Activated CD8-positive, alpha-beta memory T cell treated with anti-CD3 and anti-CD28 coated beads, Interleukin-2, amount 10 ng/mL, durations not matched to agents 7 days and 5 days (primary cell): ENCODE measurements at regions not wholly inside any gene's neighbourhood (a gene's known extent, or its start where the extent isn't known, plus 50 kb on each side); places are given as distances from the start of the nearest gene placed in this dataset.

ENCODE experiments used
- ATAC-seq: fragments of 150-1000 bp; cut with Tn5 transposase; one replicate; pipeline ENCODE4 v1.10.0; 2021; ENCODE audit warnings: moderate library complexity
- CTCF ChIA-PET: fragments of 350-600 bp; sonication (Branson Sonifier 250); formaldehyde crosslinking; loops from one replicate; lab custom pipeline; 2021; ENCODE audit warnings: antibody characterized with exemption; lab: Charles Lee
- DNase-seq: peaks from one replicate; pipeline ENCODE4 v3.0.0-alpha.2; 2020
- H3K27ac Mint-ChIP-seq: one replicate; pipeline ENCODE4 v1.8.0; 2021; ENCODE audit warnings: mild to moderate bottlenecking, mixed read lengths
- H3K27me3 Mint-ChIP-seq: one replicate; pipeline ENCODE4 v1.8.0; 2021; ENCODE audit warnings: mixed read lengths
- H3K36me3 Mint-ChIP-seq: one replicate; pipeline ENCODE4 v1.8.0; 2021; ENCODE audit warnings: mild to moderate bottlenecking, mixed read lengths
- H3K4me1 Mint-ChIP-seq: one replicate; pipeline ENCODE4 v1.8.0; 2021; ENCODE audit warnings: mixed read lengths
- H3K4me3 Mint-ChIP-seq: one replicate; pipeline ENCODE4 v1.8.0; 2021; ENCODE audit warnings: mild to moderate bottlenecking, moderate library complexity, mixed read lengths
- H3K9me3 Mint-ChIP-seq: one replicate; pipeline ENCODE4 v1.8.0; 2022; ENCODE audit warnings: low read depth, mixed read lengths

DNA sequence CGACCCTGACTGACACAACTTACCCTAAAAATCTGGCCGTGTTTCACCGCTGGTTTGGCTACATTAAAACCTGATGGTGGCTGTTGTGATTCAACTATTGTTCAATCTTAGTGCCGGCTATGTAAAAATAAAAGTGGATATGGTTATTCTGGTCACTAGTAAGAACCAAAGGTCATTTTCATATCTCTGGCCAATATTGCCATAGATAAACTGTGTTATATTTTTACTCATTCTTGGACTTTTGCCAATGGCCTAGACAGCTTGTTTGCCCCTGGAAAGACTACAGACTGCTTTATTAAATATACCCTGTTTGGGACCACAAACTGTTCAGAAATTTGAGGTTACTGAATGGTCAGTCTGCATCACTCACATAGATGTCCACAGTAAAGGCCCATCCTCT, 258.5 kb upstream of the KLHL1 start:
- H3K4me1 Mint-ChIP-seq: no peaks in the 10 kb centered on the region
- H3K27me3 Mint-ChIP-seq: no peaks in the 10 kb centered on the region
- CTCF ChIA-PET: no interaction called here
- ATAC-seq (no peak), DNase-seq (no peak)
- no peaks in the 10 kb centered on the region for H3K36me3 Mint-ChIP-seq
- H3K9me3 Mint-ChIP-seq: peaks cover 8% of the 10 kb centered on the region
- H3K4me3 Mint-ChIP-seq: no peak overlapping the region
- H3K27ac Mint-ChIP-seq: no peak overlapping the region

DNA sequence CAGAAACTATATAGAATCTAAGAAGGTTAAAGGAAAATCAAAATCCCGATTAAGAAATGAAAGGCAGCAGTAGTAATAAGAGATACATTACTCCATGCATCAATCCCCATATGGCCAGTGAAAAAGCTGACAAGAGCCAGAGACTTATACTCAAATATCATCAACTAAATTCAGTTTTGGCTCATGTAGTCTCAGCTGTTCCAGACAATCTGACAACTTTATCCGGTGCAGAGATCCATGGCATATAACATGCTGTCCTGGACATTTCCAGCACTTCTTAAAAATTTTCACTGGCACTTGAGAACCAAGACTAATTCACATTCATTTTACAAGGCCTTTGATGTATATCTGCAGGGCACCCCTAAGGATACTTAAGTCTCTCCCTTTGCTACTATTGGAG, 255.7 kb upstream of the KLHL1 start:
- Mint-ChIP-seq H3K36me3 (no peaks in the 10 kb centered on the region), H3K9me3 (peaks cover 5% of the 10 kb centered on the region), H3K27ac (no peak overlapping the region), H3K4me1 (no peaks in the 10 kb centered on the region), H3K27me3 (no peaks in the 10 kb centered on the region), H3K4me3 (no peak overlapping the region)
- CTCF ChIA-PET: no interaction called here
- DNase-seq (no peak), ATAC-seq (no peak)

DNA sequence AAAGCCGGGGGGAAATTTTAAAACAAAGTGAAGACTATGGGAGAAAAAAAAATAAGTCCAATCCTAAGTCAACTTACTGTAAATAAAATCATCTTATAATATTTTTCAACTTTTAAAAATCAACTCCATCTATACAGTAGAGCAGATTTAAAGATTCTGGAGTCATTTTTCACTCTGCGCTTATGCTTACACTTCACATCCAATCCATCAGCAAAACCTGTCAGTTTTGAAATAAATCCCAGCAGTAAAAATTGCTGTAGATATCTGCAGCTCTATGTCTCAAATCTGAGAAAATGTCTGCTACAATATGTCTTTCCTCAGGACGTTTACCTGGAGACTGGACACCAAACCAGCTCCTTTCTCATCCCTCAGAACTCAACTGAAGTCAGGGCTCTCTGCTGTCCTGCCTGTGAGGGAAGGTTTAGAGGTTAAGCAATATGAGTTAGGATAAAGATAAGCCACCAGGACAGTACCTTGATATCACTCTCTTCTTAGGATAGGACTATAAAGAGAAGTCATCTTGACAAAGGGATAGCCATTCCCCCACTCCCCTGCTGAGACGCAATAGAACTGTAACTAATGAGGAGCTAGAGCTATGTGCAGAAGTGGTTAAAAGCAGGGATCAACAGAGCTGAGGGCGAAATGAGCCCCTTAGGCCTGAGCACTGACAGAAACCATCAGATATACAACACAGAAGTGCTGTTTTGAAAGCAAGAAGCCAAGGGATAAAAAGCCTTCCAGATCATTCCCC, 254.7 kb upstream of the KLHL1 start:
- Mint-ChIP-seq H3K36me3 (no peaks in the 10 kb centered on the region), H3K27ac (no peak overlapping the region), H3K27me3 (no peaks in the 10 kb centered on the region), H3K9me3 (peaks cover 4% of the 10 kb centered on the region), H3K4me1 (no peaks in the 10 kb centered on the region), H3K4me3 (no peak overlapping the region)
- ATAC-seq: no peak
- DNase-seq: no peak
- CTCF ChIA-PET: no interaction called here

DNA sequence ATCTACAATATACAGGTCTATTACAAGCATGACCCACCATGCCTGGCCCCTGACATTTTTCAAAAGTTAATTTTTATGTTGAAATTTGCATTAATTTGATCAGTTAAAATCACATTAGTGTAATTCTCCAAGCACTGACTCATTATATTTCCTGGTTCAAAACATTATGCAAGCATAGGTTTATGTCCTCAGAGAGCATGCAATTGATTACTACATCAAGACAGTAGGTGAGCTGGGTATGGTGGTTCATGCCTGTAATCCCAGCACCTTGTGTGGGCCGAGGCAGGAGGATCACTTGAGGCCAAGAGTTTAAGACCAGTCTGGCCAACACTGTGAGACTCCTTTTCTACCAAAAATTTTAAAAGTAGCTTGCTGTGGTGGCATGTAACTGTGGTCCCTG, 248.8 kb upstream of the KLHL1 start:
- H3K27ac Mint-ChIP-seq: no peak overlapping the region
- no peaks in the 10 kb centered on the region for H3K27me3 Mint-ChIP-seq
- peaks cover 2% of the 10 kb centered on the region for H3K9me3 Mint-ChIP-seq
- CTCF ChIA-PET: no interaction called here
- H3K4me3 Mint-ChIP-seq: no peak overlapping the region
- DNase-seq: no peak
- no peaks in the 10 kb centered on the region for H3K4me1 Mint-ChIP-seq
- ATAC-seq: no peak
- no peaks in the 10 kb centered on the region for H3K36me3 Mint-ChIP-seq

DNA sequence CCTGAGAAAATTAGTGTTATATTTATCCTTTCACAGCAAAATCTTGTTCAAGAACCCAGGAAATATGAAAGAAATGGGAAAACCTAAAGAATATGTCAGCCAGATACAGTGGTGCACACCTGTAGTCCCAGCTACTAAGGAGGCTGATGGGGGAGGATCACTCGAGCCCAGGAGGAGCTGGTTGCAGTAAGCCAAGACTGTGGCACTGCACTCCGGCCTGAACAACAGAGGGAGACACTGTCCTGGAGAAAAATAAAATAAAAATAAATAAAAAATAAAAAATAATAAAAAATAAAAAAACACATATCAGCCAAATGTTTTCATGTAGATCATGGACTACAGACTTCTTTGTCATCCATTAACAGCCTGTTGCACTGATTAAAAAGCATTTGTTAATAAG, 244.8 kb upstream of the KLHL1 start:
- no peaks in the 10 kb centered on the region for H3K27me3 Mint-ChIP-seq
- CTCF ChIA-PET: no interaction called here

DNA sequence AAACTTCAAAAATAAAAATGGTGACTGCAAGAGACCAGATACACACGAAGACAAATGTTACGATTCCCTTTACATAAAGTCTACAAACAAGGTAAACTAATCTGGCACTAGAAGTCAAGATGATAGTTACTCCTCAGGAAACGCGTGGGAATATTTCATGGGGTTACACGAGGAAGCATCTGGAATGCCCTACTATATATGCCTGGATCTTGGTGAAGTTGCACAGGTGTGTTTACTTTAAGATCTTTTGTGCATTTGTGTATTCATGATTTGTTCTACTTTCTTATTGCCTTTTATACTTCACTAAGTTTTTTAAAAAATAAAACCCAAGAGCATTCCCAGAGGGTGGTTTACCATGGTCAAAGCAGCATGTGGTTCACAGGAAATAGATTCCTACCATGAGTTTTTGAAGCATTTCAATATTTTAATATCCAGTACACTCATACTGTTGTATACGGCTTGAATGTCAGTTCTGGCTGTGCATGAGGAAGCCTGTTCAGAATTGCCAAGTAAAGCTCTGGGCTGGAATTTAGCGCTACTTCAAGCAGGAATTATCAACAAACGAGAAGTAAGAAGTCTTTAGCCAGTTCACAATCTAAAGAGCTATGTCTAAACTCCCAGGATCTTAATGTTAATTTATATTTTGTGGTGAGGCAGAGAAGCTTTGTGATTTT, 239.8 kb upstream of the KLHL1 start:
- Mint-ChIP-seq H3K4me3 (no peak overlapping the region), H3K4me1 (no peaks in the 10 kb centered on the region), H3K9me3 (no peaks in the 10 kb centered on the region), H3K27me3 (no peaks in the 10 kb centered on the region), H3K36me3 (no peaks in the 10 kb centered on the region), H3K27ac (no peak overlapping the region)
- DNase-seq (no peak), ATAC-seq (no peak)
- CTCF ChIA-PET: no interaction called here

More for the DNA sequence above, 244.8 kb upstream of the KLHL1 start:
- no peak for DNase-seq
- Mint-ChIP-seq H3K9me3 (peaks cover 2% of the 10 kb centered on the region), H3K4me1 (no peaks in the 10 kb centered on the region), H3K27ac (no peak overlapping the region), H3K4me3 (no peak overlapping the region), H3K36me3 (no peaks in the 10 kb centered on the region)
- ATAC-seq: no peak

DNA sequence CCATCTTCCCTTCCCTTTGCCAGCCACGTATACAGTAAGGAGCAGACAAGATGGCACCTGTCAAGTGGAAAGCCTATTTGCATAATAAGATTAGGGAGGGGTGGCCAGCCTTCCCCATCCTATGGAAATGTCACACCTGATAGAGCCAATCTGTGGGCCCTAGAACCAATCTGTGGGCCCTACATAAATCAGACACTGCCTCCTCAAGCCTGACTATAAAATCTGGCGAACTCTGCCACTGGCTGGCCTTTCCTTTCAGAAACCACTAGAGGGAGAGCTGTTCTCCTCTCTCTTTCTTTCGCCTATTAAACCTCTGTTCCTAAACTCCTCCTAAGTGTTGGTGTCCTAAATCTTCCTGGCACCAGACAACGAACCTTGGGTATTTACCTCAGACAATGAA, 231.5 kb upstream of the KLHL1 start:
- CTCF ChIA-PET: no interaction called here
- Mint-ChIP-seq H3K27ac (no peak overlapping the region), H3K4me1 (no peaks in the 10 kb centered on the region), H3K9me3 (peaks cover 2% of the 10 kb centered on the region), H3K27me3 (no peaks in the 10 kb centered on the region), H3K36me3 (no peaks in the 10 kb centered on the region), H3K4me3 (no peak overlapping the region)
- DNase-seq: no peak
- ATAC-seq: no peak

DNA sequence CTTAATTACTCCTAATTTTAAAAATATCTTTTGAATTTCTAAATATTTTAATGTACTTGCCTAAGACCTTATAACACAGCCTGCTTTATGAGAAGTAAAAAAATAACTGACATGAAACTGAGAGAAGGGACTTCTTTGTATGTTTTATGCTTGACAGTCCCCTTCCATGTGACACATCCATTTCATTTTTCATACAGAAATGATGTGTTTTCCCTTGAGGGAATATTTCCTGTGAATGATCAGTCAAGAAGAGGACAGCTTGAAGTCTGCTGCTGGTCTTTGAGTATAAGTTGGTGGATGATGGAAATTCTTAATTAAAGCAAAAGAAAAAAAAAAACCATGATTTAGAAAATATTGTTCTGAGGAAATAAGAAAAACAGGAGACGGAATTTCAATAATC, 230.4 kb upstream of the KLHL1 start:
- DNase-seq: no peak
- Mint-ChIP-seq H3K36me3 (no peaks in the 10 kb centered on the region), H3K4me3 (no peak overlapping the region), H3K9me3 (peaks cover 2% of the 10 kb centered on the region), H3K27me3 (no peaks in the 10 kb centered on the region), H3K4me1 (no peaks in the 10 kb centered on the region), H3K27ac (no peak overlapping the region)
- CTCF ChIA-PET: no interaction called here
- ATAC-seq: no peak

DNA sequence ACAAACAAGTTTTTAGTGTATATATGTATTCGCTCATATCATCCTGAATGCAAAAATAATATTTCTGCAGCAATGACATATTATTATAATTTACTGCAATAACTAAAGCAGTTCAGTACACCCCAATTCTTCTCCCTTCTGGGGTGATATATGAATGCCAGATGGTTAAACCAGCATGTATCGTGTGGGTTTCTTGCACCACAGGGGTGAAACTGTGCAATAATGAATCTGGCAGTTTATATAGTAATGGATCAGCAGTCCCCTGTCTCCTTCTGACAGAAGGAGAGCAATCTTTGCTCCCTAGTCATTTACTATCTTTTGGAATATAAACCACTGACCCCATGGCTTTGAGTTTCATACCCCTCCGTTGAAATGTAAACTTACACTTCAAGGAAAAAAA, 228.6 kb upstream of the KLHL1 start:
- Mint-ChIP-seq H3K4me1 (no peaks in the 10 kb centered on the region), H3K27ac (no peak overlapping the region), H3K9me3 (peaks cover 2% of the 10 kb centered on the region), H3K4me3 (no peak overlapping the region), H3K36me3 (no peaks in the 10 kb centered on the region), H3K27me3 (no peaks in the 10 kb centered on the region)
- DNase-seq: no peak
- CTCF ChIA-PET: no interaction called here
- ATAC-seq: no peak

DNA sequence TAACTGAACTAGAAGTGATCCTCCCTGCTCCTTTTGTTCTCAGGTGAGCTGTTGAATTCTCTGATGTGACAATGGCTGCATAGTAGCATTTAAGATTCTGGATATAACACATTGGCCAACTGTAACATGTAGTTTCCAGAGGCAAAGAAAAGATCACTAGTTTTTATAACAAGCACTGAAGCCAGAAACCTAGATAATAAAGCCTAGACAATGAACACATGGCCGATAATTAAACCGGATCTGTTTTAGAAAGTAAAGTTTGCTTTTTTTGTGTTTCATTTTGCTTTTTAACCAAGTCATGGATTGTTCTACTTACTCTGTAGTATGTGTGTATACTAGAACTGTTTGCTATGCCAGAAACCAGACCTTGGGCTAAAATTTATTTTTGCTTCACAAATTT, 225.5 kb upstream of the KLHL1 start:
- DNase-seq (no peak), ATAC-seq (no peak)
- H3K36me3 Mint-ChIP-seq: no peaks in the 10 kb centered on the region
- H3K27me3 Mint-ChIP-seq: no peaks in the 10 kb centered on the region
- CTCF ChIA-PET: no interaction called here
- no peak overlapping the region for H3K4me3 Mint-ChIP-seq
- no peaks in the 10 kb centered on the region for H3K4me1 Mint-ChIP-seq
- H3K9me3 Mint-ChIP-seq: peaks cover 1% of the 10 kb centered on the region
- no peak overlapping the region for H3K27ac Mint-ChIP-seq

DNA sequence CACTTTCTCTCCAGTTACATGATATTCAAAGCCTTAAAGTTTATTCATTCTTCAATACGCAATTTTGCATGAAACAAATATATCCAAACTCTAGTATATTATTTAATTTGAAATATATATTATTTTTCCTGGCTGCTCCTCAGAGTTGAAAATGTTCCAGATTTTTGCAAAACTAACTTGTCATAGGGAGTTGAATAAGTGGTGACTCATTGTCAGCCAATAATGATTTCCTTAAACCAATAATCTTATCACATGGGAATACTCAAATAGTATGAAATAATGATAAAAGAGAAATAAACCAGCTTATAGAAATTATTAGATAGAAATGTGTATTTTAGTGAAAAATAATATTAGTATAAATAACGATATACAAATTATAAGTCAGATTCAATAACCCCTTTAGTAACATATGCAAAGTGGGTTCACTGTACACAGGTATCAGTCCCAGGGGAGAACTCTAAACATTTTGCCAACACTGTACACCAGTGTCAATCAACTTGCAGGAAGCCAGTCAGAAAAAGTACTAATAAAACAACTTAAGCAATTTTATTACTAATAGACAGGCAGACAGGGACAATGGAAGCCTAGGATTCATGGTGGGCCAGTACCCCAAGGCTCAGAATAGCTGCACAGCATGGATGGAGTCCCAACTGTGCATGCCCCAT, 222.6 kb upstream of the KLHL1 start:
- no peaks in the 10 kb centered on the region for H3K36me3 Mint-ChIP-seq
- DNase-seq (no peak), ATAC-seq (no peak)
- H3K9me3 Mint-ChIP-seq: no peaks in the 10 kb centered on the region
- no peak overlapping the region for H3K4me3 Mint-ChIP-seq
- CTCF ChIA-PET: no interaction called here
- H3K27ac Mint-ChIP-seq: no peak overlapping the region
- no peaks in the 10 kb centered on the region for H3K27me3 Mint-ChIP-seq
- H3K4me1 Mint-ChIP-seq: no peaks in the 10 kb centered on the region

DNA sequence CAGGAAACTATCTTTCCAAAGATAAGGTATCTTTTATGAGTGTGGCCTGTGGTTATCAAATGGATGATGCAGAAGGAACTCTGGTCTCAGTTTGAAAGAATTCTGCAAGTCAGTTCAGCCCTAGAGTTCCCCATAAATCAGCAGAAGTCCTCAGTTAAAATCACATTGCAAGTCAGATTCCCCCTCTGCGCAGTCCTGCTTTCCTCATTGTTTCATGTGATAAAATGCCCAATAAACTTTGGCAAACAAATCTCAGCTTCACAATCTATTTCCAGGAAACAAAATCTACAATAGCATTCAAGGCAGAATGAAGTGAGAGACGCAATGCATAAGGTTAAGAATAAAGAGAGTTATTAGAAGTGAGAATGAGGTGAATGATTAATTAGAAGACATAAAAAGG, 216.3 kb upstream of the KLHL1 start:
- no peak for DNase-seq
- Mint-ChIP-seq H3K36me3 (no peaks in the 10 kb centered on the region), H3K27ac (no peak overlapping the region), H3K9me3 (peaks cover 2% of the 10 kb centered on the region), H3K27me3 (no peaks in the 10 kb centered on the region), H3K4me3 (no peak overlapping the region), H3K4me1 (no peaks in the 10 kb centered on the region)
- CTCF ChIA-PET: no interaction called here
- no peak for ATAC-seq

DNA sequence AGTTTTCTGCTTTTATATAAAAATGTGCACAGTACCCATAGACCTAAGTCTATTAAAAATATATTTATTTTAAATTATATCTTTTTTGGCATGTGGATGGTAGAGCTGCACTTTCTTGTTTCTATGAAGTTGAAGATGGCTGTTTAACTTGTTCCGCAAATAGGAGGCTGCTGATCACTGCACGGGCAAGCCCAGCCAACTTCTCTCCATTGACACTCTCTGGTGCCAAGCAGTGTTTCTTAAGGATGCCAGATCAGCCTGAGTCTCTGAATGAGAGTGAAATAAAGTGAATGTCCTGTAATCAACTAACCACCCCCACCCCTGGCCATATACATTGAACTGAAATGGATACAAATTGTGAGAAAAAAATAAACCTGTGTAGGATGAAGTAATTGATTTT, 202.9 kb upstream of the KLHL1 start:
- ATAC-seq (no peak), DNase-seq (no peak)
- no peaks in the 10 kb centered on the region for H3K4me1 Mint-ChIP-seq
- H3K9me3 Mint-ChIP-seq: no peaks in the 10 kb centered on the region
- no peak overlapping the region for H3K4me3 Mint-ChIP-seq
- H3K27ac Mint-ChIP-seq: no peak overlapping the region
- CTCF ChIA-PET: no interaction called here
- H3K36me3 Mint-ChIP-seq: no peaks in the 10 kb centered on the region
- H3K27me3 Mint-ChIP-seq: no peaks in the 10 kb centered on the region
